ENCODE measurements at regions not wholly inside any gene's neighbourhood (a gene's known extent, or its start where the extent isn't known, plus 50 kb on each side); places are given as distances from the start of the nearest gene placed in this dataset.

- Histone ChIP-seq H3K4me3 (no peak overlapping the region), H3K4me1 (ENCODE audit: control insufficient read depth in 5 of 5, insufficient read depth in 5 of 5, low read length in 5 of 5) (no peaks in the 10 kb centered on the region), H3K36me3 (ENCODE audit: control insufficient read depth in 4 of 4, insufficient read depth in 4 of 4, low read length in 4 of 4) (no peaks in the 10 kb centered on the region), H3K27ac (ENCODE audit: low read depth in 1 of 2, low read length in 1 of 2) (no peak overlapping the region), H3K9me3 (ENCODE audit: control insufficient read depth in 4 of 4, insufficient read depth in 3 of 4, low read length in 3 of 4) (no peaks in the 10 kb centered on the region), H3K9ac (ENCODE audit: insufficient read depth in 1 of 2, low read length in 2 of 2) (no peak overlapping the region), H3K27me3 (ENCODE audit: control insufficient read depth in 3 of 3, insufficient read depth in 3 of 3, low read length in 2 of 3) (no peaks in the 10 kb centered on the region)
- ATAC-seq (ENCODE audit: insufficient read depth, low FRiP score) (no peak), DNase-seq (no peak)
- WGBS, 2 donors, result 70 to 74% methylated on average over 3 of the region's 3 CpGs
- TF ChIP-seq CTCF (IDR thresholded peaks at IDR 0.05; ENCODE audit: control extremely low read depth, extremely low read depth), result no peak
Measured at GRCh38 chr12:97312570-97313135, 150.0 kb upstream of the RMST start.

- DNase-seq (no peak), ATAC-seq (ENCODE audit: insufficient read depth, low FRiP score) (no peak)
- no peaks in the 10 kb centered on the region for H3K4me1 ChIP-seq (ENCODE audit: control insufficient read depth in 5 of 5, insufficient read depth in 5 of 5, low read length in 5 of 5)
- H3K27ac ChIP-seq (ENCODE audit: low read depth in 1 of 2, low read length in 1 of 2), result no peak overlapping the region
- no peak for TF ChIP-seq CTCF (IDR thresholded peaks at IDR 0.05; ENCODE audit: control extremely low read depth, extremely low read depth)
- H3K9me3 ChIP-seq (ENCODE audit: control insufficient read depth in 4 of 4, insufficient read depth in 3 of 4, low read length in 3 of 4), result no peaks in the 10 kb centered on the region
- WGBS, 2 donors, result 46 to 50% methylated on average over 2 of the region's 2 CpGs
- no peaks in the 10 kb centered on the region for H3K36me3 ChIP-seq (ENCODE audit: control insufficient read depth in 4 of 4, insufficient read depth in 4 of 4, low read length in 4 of 4)
- no peak overlapping the region for H3K9ac ChIP-seq (ENCODE audit: insufficient read depth in 1 of 2, low read length in 2 of 2)
- no peaks in the 10 kb centered on the region for H3K27me3 ChIP-seq (ENCODE audit: control insufficient read depth in 3 of 3, insufficient read depth in 3 of 3, low read length in 2 of 3)
- no peak overlapping the region for H3K4me3 ChIP-seq
Measured at GRCh38 chr12:97313471-97314190, 149.0 kb upstream of the RMST start.

- no peaks in the 10 kb centered on the region for H3K27me3 ChIP-seq (ENCODE audit: control insufficient read depth in 3 of 3, insufficient read depth in 3 of 3, low read length in 2 of 3)
- H3K36me3 ChIP-seq (ENCODE audit: control insufficient read depth in 4 of 4, insufficient read depth in 4 of 4, low read length in 4 of 4), result no peaks in the 10 kb centered on the region
- ATAC-seq (ENCODE audit: insufficient read depth, low FRiP score) (no peak), DNase-seq (no peak)
- 77 to 97% methylated on average over 2 of the region's 2 CpGs for WGBS, 2 donors
- no peak overlapping the region for H3K4me3 ChIP-seq
- no peak for TF ChIP-seq CTCF (IDR thresholded peaks at IDR 0.05; ENCODE audit: control extremely low read depth, extremely low read depth)
- no peaks in the 10 kb centered on the region for H3K4me1 ChIP-seq (ENCODE audit: control insufficient read depth in 5 of 5, insufficient read depth in 5 of 5, low read length in 5 of 5)
- no peak overlapping the region for H3K9ac ChIP-seq (ENCODE audit: insufficient read depth in 1 of 2, low read length in 2 of 2)
- no peak overlapping the region for H3K27ac ChIP-seq (ENCODE audit: low read depth in 1 of 2, low read length in 1 of 2)
- no peaks in the 10 kb centered on the region for H3K9me3 ChIP-seq (ENCODE audit: control insufficient read depth in 4 of 4, insufficient read depth in 3 of 4, low read length in 3 of 4)
Measured at GRCh38 chr12:97316321-97316720, 146.3 kb upstream of the RMST start.

All from lung (tissue), 11 donors.